SK-N-SH treated with all-trans-retinoic acid at 6 μM for 48 hours (cell line): ENCODE measurements at regions not wholly inside any gene's neighbourhood (a gene's known extent, or its start where the extent isn't known, plus 50 kb on each side); places are given as distances from the start of the nearest gene placed in this dataset.

ENCODE experiments used
- ATAC-seq: fragments of 200-7000 bp; cut with Tn5 transposase; 3 replicates; pipeline ENCODE4 v1.9.1; 2020; ENCODE audit warnings: mild to moderate bottlenecking, moderate library complexity
- ARNTL ChIP-seq: fragments of 450-650 bp; formaldehyde crosslinking; IDR thresholded peaks from 2 replicates; pipeline ENCODE4 v1.5.0; 2020; ENCODE audit warnings: low read depth, mild to moderate bottlenecking, moderate library complexity, borderline replicate concordance
- BACH2 ChIP-seq: fragments of 250-450 bp; sonication (Bioruptor Pico); IDR thresholded peaks from 2 replicates; pipeline ENCODE4 v1.9.0; 2021; ENCODE audit warnings: mild to moderate bottlenecking, borderline replicate concordance
- CSDC2 ChIP-seq: fragments of 250-450 bp; sonication (Bioruptor Pico); IDR thresholded peaks from 2 replicates; pipeline ENCODE4 v1.5.0; 2020; ENCODE audit warnings: mild to moderate bottlenecking, moderate library complexity
- CSRNP3 ChIP-seq: fragments of 250-450 bp; sonication (Bioruptor Pico); IDR thresholded peaks from 2 replicates; pipeline ENCODE4 v1.5.1; 2021; ENCODE audit warnings: mild to moderate bottlenecking, moderate library complexity
- ESRRG ChIP-seq: fragments of 250-450 bp; sonication (Bioruptor Pico); IDR thresholded peaks from 2 replicates; pipeline ENCODE4 v1.6.1; 2021; ENCODE audit warnings: mild to moderate bottlenecking
- GLIS3 ChIP-seq: fragments of 250-450 bp; sonication (Bioruptor Pico); IDR thresholded peaks from 2 replicates; pipeline ENCODE4 v1.5.0; 2020; ENCODE audit warnings: mild to moderate bottlenecking, moderate library complexity
- ISL1 ChIP-seq: fragments of 250-450 bp; sonication (Bioruptor Pico); IDR thresholded peaks from 2 replicates; pipeline ENCODE4 v2.1.2; 2022; ENCODE audit warnings: mild to moderate bottlenecking, moderate library complexity
- OSR1 ChIP-seq: fragments of 250-450 bp; sonication (Bioruptor Pico); IDR thresholded peaks from 2 replicates; pipeline ENCODE4 v1.8.0; 2022; ENCODE audit warnings: moderate library complexity, mild to moderate bottlenecking, inconsistent platforms
- RARB ChIP-seq: fragments of 250-450 bp; sonication (Bioruptor Pico); IDR thresholded peaks from 2 replicates; pipeline ENCODE4 v1.8.0; 2021; ENCODE audit warnings: mild to moderate bottlenecking, moderate library complexity
- SNAI2 ChIP-seq: fragments of 250-450 bp; sonication (Bioruptor Pico); IDR thresholded peaks from 2 replicates; pipeline ENCODE4 v1.5.0; 2020; ENCODE audit warnings: mild to moderate bottlenecking, moderate library complexity
- TCF4 ChIP-seq: fragments of 250-450 bp; sonication (Bioruptor Pico); IDR thresholded peaks from 2 replicates; pipeline ENCODE4 v1.8.0; 2021; ENCODE audit warnings: mild to moderate bottlenecking, moderate library complexity, borderline replicate concordance
- TOX ChIP-seq: fragments of 250-450 bp; sonication (Bioruptor Pico); IDR thresholded peaks from 2 replicates; pipeline ENCODE4 v1.8.0; 2021; ENCODE audit warnings: mild to moderate bottlenecking, moderate library complexity, borderline replicate concordance
- TSHZ2 ChIP-seq: fragments of 250-450 bp; sonication (Bioruptor Pico); IDR thresholded peaks from 2 replicates; pipeline ENCODE4 v1.5.0; 2020; ENCODE audit warnings: mild to moderate bottlenecking, moderate library complexity
- ZC3H10 ChIP-seq: fragments of 250-450 bp; sonication (Bioruptor Pico); IDR thresholded peaks from 2 replicates; pipeline ENCODE4 v1.5.1; 2021; ENCODE audit warnings: mild to moderate bottlenecking, moderate library complexity
- ZFP3 ChIP-seq: fragments of 250-450 bp; sonication (Bioruptor Pico); IDR thresholded peaks from 2 replicates; pipeline ENCODE4 v1.5.0; 2020; ENCODE audit warnings: mild to moderate bottlenecking, moderate library complexity
- ZFP30 ChIP-seq: fragments of 450-650 bp; formaldehyde crosslinking; IDR thresholded peaks from 2 replicates; pipeline ENCODE4 v1.5.0; 2022; ENCODE audit warnings: mild to moderate bottlenecking, moderate library complexity
- ZNF565 ChIP-seq: fragments of 450-650 bp; formaldehyde crosslinking; conservative IDR thresholded peaks from 2 replicates; pipeline ENCODE4 v1.5.0; 2020; ENCODE audit warnings: low read depth, mild to moderate bottlenecking, moderate library complexity
- ZNF70 ChIP-seq: fragments of 450-650 bp; formaldehyde crosslinking; IDR thresholded peaks from 2 replicates; pipeline ENCODE4 v1.5.0; 2020; ENCODE audit warnings: mild to moderate bottlenecking, moderate library complexity
- ZNF8 ChIP-seq: fragments of 450-650 bp; formaldehyde crosslinking; IDR thresholded peaks from 2 replicates; pipeline ENCODE4 v1.5.0; 2020; ENCODE audit warnings: mild to moderate bottlenecking, moderate library complexity
- TF ChIP-seq, protein P1 (sequence below): fragments of 250-450 bp; sonication (Bioruptor Pico); IDR thresholded peaks from 2 replicates; pipeline ENCODE4 v1.8.0; 2021; ENCODE audit warnings: low read depth, mild to moderate bottlenecking, moderate library complexity, borderline replicate concordance
- TF ChIP-seq, protein P2 (sequence below): fragments of 250-450 bp; sonication (Bioruptor Pico); IDR thresholded peaks from 2 replicates; pipeline ENCODE4 v1.5.1; 2020; ENCODE audit warnings: low read depth, mild to moderate bottlenecking, moderate library complexity
- TF ChIP-seq, protein P3 (sequence below): fragments of 250-450 bp; sonication (Bioruptor Pico); IDR thresholded peaks from 2 replicates; pipeline ENCODE4 v1.8.0; 2020; ENCODE audit warnings: mild to moderate bottlenecking, moderate library complexity, borderline replicate concordance

DNA sequence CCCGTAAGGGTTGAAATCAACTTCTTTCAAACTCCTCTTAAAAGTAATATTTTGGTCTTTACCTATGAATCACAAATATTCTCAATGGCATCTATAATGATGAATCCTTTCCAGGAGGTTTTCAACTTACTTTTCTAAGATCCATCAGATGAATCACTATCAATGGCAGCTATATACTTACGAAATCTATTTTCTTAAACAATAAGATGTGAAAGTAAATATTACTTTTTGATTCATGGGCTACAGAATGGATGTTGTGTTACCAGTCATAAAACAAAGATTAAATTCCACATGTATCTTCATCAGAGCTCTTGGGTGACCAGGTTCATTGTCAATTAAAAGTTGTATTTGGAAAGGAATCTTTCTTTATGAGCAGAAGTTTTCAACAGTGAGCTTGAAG, 1877.7 kb upstream of the ACO1 start:
- no peak for ATAC-seq
- TF ChIP-seq ZNF565 (CRISPR knock-in tag) = no peak
- TF ChIP-seq ISL1 = no peak
- no peak for TF ChIP-seq TCF4 (CRISPR knock-in tag)
- TF ChIP-seq BACH2 = no peak
- TF ChIP-seq ZC3H10 = no peak
- TF ChIP-seq SNAI2 (CRISPR knock-in tag) = no peak
- TF ChIP-seq, all 23 proteins: peak for 0

DNA sequence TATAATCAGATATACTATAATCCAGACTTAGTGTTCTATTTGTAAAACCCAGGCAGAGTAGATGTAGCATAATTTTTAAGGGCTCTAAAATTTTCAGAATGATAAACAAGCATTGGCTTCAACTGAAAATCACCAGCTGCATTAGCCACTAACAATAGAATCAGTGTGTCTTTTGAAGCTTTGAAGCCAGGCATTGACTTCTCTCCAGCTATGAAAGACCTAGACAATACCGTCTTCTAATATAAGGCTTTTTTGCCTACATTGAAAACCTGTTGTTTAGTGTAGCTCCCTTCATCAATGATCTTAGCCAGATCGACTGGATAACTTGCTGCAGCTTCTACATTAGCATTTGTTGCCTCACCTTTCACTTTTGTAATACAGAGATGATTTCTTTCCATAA, 1877.3 kb upstream of the ACO1 start:
- ATAC-seq = no peak
- no peak for TF ChIP-seq TSHZ2 (CRISPR knock-in tag)
- no peak for TF ChIP-seq RARB (CRISPR knock-in tag)
- TF ChIP-seq TOX (CRISPR knock-in tag) = no peak
- TF ChIP-seq, protein P1, sequence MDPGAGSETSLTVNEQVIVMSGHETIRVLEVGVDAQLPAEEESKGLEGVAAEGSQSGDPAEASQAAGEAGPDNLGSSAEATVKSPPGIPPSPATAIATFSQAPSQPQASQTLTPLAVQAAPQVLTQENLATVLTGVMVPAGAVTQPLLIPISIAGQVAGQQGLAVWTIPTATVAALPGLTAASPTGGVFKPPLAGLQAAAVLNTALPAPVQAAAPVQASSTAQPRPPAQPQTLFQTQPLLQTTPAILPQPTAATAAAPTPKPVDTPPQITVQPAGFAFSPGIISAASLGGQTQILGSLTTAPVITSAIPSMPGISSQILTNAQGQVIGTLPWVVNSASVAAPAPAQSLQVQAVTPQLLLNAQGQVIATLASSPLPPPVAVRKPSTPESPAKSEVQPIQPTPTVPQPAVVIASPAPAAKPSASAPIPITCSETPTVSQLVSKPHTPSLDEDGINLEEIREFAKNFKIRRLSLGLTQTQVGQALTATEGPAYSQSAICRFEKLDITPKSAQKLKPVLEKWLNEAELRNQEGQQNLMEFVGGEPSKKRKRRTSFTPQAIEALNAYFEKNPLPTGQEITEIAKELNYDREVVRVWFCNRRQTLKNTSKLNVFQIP (CRISPR knock-in tag) = no peak
- TF ChIP-seq OSR1 (CRISPR knock-in tag) = no peak
- no peak for TF ChIP-seq ZFP3 (CRISPR knock-in tag)
- TF ChIP-seq, protein P2, sequence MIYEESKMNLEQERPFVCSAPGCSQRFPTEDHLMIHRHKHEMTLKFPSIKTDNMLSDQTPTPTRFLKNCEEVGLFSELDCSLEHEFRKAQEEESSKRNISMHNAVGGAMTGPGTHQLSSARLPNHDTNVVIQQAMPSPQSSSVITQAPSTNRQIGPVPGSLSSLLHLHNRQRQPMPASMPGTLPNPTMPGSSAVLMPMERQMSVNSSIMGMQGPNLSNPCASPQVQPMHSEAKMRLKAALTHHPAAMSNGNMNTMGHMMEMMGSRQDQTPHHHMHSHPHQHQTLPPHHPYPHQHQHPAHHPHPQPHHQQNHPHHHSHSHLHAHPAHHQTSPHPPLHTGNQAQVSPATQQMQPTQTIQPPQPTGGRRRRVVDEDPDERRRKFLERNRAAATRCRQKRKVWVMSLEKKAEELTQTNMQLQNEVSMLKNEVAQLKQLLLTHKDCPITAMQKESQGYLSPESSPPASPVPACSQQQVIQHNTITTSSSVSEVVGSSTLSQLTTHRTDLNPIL = no peak
- no peak for TF ChIP-seq CSRNP3 (CRISPR knock-in tag)
- no peak for TF ChIP-seq GLIS3
- TF ChIP-seq BACH2 = no peak
- TF ChIP-seq ESRRG (CRISPR knock-in tag) = no peak
- TF ChIP-seq ZNF70 (CRISPR knock-in tag) = no peak
- TF ChIP-seq ISL1 = no peak
- TF ChIP-seq, protein P3, sequence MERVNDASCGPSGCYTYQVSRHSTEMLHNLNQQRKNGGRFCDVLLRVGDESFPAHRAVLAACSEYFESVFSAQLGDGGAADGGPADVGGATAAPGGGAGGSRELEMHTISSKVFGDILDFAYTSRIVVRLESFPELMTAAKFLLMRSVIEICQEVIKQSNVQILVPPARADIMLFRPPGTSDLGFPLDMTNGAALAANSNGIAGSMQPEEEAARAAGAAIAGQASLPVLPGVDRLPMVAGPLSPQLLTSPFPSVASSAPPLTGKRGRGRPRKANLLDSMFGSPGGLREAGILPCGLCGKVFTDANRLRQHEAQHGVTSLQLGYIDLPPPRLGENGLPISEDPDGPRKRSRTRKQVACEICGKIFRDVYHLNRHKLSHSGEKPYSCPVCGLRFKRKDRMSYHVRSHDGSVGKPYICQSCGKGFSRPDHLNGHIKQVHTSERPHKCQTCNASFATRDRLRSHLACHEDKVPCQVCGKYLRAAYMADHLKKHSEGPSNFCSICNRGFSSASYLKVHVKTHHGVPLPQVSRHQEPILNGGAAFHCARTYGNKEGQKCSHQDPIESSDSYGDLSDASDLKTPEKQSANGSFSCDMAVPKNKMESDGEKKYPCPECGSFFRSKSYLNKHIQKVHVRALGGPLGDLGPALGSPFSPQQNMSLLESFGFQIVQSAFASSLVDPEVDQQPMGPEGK (CRISPR knock-in tag) = no peak
- TF ChIP-seq ZNF8 (CRISPR knock-in tag) = no peak
- no peak for TF ChIP-seq ARNTL (CRISPR knock-in tag)
- no peak for TF ChIP-seq CSDC2 (CRISPR knock-in tag)

DNA sequence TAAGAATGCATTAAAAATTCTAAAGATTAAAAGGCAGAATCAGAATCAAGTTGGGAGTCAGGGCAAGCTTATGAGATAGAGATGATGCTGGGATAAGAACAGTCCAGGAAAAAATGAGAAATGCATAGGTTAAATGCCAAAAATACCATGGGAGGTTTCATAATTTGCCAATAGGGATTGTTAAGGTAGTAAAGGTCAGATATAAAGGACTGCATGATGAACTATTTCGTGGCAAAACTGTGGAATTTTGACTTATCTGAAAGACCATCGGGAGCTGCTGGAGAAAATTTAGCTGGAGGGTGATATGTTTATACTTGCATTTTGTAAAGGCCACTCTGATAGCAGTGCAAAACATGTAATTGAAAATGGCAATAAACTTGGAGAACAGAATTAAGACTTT, 1872.8 kb upstream of the ACO1 start:
- ATAC-seq = no peak
- no peak for TF ChIP-seq SNAI2 (CRISPR knock-in tag)
- no peak for TF ChIP-seq ZFP30 (CRISPR knock-in tag)
- TF ChIP-seq TCF4 (CRISPR knock-in tag) = no peak
- TF ChIP-seq, protein P2 = no peak
- TF ChIP-seq CSRNP3 (CRISPR knock-in tag) = no peak
- TF ChIP-seq TOX (CRISPR knock-in tag) = no peak
- TF ChIP-seq, protein P3 (CRISPR knock-in tag) = no peak
- no peak for TF ChIP-seq ZNF565 (CRISPR knock-in tag)
- TF ChIP-seq ISL1 = no peak
- no peak for TF ChIP-seq ESRRG (CRISPR knock-in tag)
- no peak for TF ChIP-seq RARB (CRISPR knock-in tag)
- TF ChIP-seq ZNF70 (CRISPR knock-in tag) = no peak
